ENCODE measurements at regions not wholly inside any gene's neighbourhood (a gene's known extent, or its start where the extent isn't known, plus 50 kb on each side); places are given as distances from the start of the nearest gene placed in this dataset.

GRCh38 chr1:218869276-218869675, 304.4 kb upstream of the LYPLAL1 start:
- Histone ChIP-seq H3K4me1 (no peaks in the 10 kb centered on the region), H3K27ac (no peak overlapping the region), H3K9me3 (no peaks in the 10 kb centered on the region), H3K36me3 (no peaks in the 10 kb centered on the region), H3K4me3 (no peak overlapping the region), H3K27me3 (no peaks in the 10 kb centered on the region)
- no peak for DNase-seq
- TF ChIP-seq POLR2A (IDR thresholded peaks at IDR 0.05) (no peak), CTCF (IDR thresholded peaks at IDR 0.05) (no peak)
- intact Hi-C loops (cut with DNase I; ENCODE audit: low total_unique reads): no loop called here

- intact Hi-C loops (cut with DNase I; ENCODE audit: low total_unique reads): no loop called here
- Histone ChIP-seq H3K4me3 (no peak overlapping the region), H3K9me3 (no peaks in the 10 kb centered on the region), H3K4me1 (no peaks in the 10 kb centered on the region), H3K27ac (no peak overlapping the region), H3K27me3 (no peaks in the 10 kb centered on the region), H3K36me3 (no peaks in the 10 kb centered on the region)
- TF ChIP-seq CTCF (IDR thresholded peaks at IDR 0.05): no peak
- no peak for TF ChIP-seq POLR2A (IDR thresholded peaks at IDR 0.05)
- DNase-seq: no peak
Observed at GRCh38 chr1:218872026-218872425, 301.7 kb upstream of the LYPLAL1 start.

GRCh38 chr1:218872928-218873327, 300.8 kb upstream of the LYPLAL1 start:
- no peak overlapping the region for H3K27ac ChIP-seq
- no peaks in the 10 kb centered on the region for H3K36me3 ChIP-seq
- no peak for DNase-seq
- H3K9me3 ChIP-seq: no peaks in the 10 kb centered on the region
- H3K4me1 ChIP-seq: no peaks in the 10 kb centered on the region
- TF ChIP-seq POLR2A (IDR thresholded peaks at IDR 0.05) (no peak), CTCF (IDR thresholded peaks at IDR 0.05) (no peak)
- no peaks in the 10 kb centered on the region for H3K27me3 ChIP-seq
- intact Hi-C loops (cut with DNase I; ENCODE audit: low total_unique reads): no loop called here
- H3K4me3 ChIP-seq: no peak overlapping the region

- no peak for DNase-seq
- Histone ChIP-seq H3K27me3 (no peaks in the 10 kb centered on the region), H3K36me3 (no peaks in the 10 kb centered on the region), H3K9me3 (no peaks in the 10 kb centered on the region), H3K27ac (no peak overlapping the region), H3K4me3 (no peak overlapping the region), H3K4me1 (no peaks in the 10 kb centered on the region)
- TF ChIP-seq POLR2A (IDR thresholded peaks at IDR 0.05) (no peak), CTCF (IDR thresholded peaks at IDR 0.05) (no peak)
- intact Hi-C loops (cut with DNase I; ENCODE audit: low total_unique reads): no loop called here
Observed at GRCh38 chr1:218874313-218874712, 299.4 kb upstream of the LYPLAL1 start.

GRCh38 chr1:218874801-218875400, 298.8 kb upstream of the LYPLAL1 start:
- H3K27me3 ChIP-seq: no peaks in the 10 kb centered on the region
- no peak overlapping the region for H3K27ac ChIP-seq
- no peak for DNase-seq
- intact Hi-C loops (cut with DNase I; ENCODE audit: low total_unique reads): no loop called here
- H3K9me3 ChIP-seq: no peaks in the 10 kb centered on the region
- TF ChIP-seq CTCF (IDR thresholded peaks at IDR 0.05): no peak
- no peak for TF ChIP-seq POLR2A (IDR thresholded peaks at IDR 0.05)
- H3K4me1 ChIP-seq: no peaks in the 10 kb centered on the region
- no peaks in the 10 kb centered on the region for H3K36me3 ChIP-seq
- no peak overlapping the region for H3K4me3 ChIP-seq

Data from uterus (tissue), 3 donors.